ENCODE measurements at regions not wholly inside any gene's neighbourhood (a gene's known extent, or its start where the extent isn't known, plus 50 kb on each side); places are given as distances from the start of the nearest gene placed in this dataset.

DNA sequence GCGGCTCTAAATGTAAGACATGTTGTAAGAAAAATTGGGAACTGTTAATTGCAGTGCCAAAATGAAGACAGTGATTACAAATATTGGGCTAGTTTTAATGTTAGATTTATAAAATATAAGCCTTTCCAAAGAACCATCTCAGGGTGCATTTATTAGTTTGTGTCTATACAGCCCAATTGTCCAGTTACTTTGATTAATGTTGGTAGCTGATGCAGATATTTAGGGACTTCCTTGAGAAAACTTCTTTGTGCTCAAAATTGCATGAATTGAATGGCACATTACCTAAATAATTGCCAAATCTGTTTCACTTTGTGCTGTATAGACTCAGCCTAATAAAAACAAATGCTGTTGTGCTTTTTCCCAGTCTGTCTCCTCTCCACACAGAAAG is 83.7 kb downstream of the DAD1 start:
- peaks cover 6% of the 10 kb centered on the region for H3K4me1 Mint-ChIP-seq
- H3K27ac ChIP-seq (ENCODE audit: low read depth in 1 of 2, low read length in 2 of 2) = no peak overlapping the region
- H4K20me1 ChIP-seq (ENCODE audit: insufficient read depth, low read length) = no peaks in the 10 kb centered on the region
- 100% methylated on average over 1 of the region's 1 CpG for WGBS (ENCODE audit: insufficient coverage)
- no peaks in the 10 kb centered on the region for H3K27me3 ChIP-seq (ENCODE audit: control insufficient read depth in 2 of 2, insufficient read depth in 2 of 2, low read length in 2 of 2)
- H3K27ac Mint-ChIP-seq = no peak overlapping the region
- no peaks in the 10 kb centered on the region for H3K36me3 Mint-ChIP-seq
- H3K4me2 ChIP-seq (replicated peaks; ENCODE audit: extremely low read depth, low read length, poor library complexity, severe bottlenecking) = no peak overlapping the region
- no peak overlapping the region for H3K9ac ChIP-seq (ENCODE audit: insufficient read depth, low read length, poor library complexity, severe bottlenecking)
- TF ChIP-seq, protein P1, sequence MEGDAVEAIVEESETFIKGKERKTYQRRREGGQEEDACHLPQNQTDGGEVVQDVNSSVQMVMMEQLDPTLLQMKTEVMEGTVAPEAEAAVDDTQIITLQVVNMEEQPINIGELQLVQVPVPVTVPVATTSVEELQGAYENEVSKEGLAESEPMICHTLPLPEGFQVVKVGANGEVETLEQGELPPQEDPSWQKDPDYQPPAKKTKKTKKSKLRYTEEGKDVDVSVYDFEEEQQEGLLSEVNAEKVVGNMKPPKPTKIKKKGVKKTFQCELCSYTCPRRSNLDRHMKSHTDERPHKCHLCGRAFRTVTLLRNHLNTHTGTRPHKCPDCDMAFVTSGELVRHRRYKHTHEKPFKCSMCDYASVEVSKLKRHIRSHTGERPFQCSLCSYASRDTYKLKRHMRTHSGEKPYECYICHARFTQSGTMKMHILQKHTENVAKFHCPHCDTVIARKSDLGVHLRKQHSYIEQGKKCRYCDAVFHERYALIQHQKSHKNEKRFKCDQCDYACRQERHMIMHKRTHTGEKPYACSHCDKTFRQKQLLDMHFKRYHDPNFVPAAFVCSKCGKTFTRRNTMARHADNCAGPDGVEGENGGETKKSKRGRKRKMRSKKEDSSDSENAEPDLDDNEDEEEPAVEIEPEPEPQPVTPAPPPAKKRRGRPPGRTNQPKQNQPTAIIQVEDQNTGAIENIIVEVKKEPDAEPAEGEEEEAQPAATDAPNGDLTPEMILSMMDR (IDR thresholded peaks at IDR 0.05) = no peak
- no peaks in the 10 kb centered on the region for H3K27me3 Mint-ChIP-seq (ENCODE audit: low read depth in 3 of 3)
- H3K4me1 ChIP-seq (ENCODE audit: control insufficient read depth in 1 of 2, insufficient read depth in 2 of 2, low read length in 2 of 2) = no peaks in the 10 kb centered on the region
- H3K4me3 Mint-ChIP-seq = no peak overlapping the region
- DNase-seq = no peak
- no peaks in the 10 kb centered on the region for H3K9me3 ChIP-seq (replicated peaks in 1 of 2; ENCODE audit: control insufficient read depth in 1 of 2, insufficient read depth in 1 of 2, low read length in 2 of 2)
- no peak overlapping the region for H2AFZ ChIP-seq (ENCODE audit: insufficient read depth, low read depth, low read length, poor library complexity, severe bottlenecking)
- no peak overlapping the region for H3K4me3 ChIP-seq (replicated peaks in 1 of 3; ENCODE audit: low read depth in 2 of 3, low read length in 3 of 3)
- no peaks in the 10 kb centered on the region for H3K79me2 ChIP-seq (ENCODE audit: insufficient read depth, low read length)
- intact Hi-C loops (cut with micrococcal nuclease) = no loop called here
- no peaks in the 10 kb centered on the region for H3K9me3 Mint-ChIP-seq
- no peaks in the 10 kb centered on the region for H3K36me3 ChIP-seq (replicated peaks in 1 of 2; ENCODE audit: control insufficient read depth in 1 of 2, insufficient read depth in 2 of 2, low read length in 2 of 2)

DNA sequence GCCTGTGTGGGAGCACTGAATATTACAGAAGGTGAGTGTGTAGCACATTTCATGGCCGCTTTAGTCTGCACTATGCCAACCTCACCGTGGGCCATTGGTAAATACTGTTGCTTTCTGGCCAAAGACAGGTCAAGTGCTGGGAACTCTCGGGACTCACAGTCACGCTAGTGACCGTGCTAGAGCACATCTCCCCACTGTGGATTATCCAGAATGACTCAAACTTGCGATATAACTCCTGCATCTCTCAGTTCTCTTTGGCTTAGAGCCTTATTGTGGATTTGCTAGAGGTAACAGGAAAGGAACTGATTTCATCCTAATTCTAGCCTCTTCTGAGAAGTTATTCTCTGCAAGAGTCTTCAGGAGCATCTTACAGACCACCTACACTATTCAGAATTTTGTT is 86.5 kb downstream of the DAD1 start:
- DNase-seq = no peak
- Histone ChIP-seq H3K27me3 (ENCODE audit: control insufficient read depth in 2 of 2, insufficient read depth in 2 of 2, low read length in 2 of 2) (no peaks in the 10 kb centered on the region), H3K4me2 (replicated peaks; ENCODE audit: extremely low read depth, low read length, poor library complexity, severe bottlenecking) (no peak overlapping the region), H4K20me1 (ENCODE audit: insufficient read depth, low read length) (no peaks in the 10 kb centered on the region), H3K9ac (ENCODE audit: insufficient read depth, low read length, poor library complexity, severe bottlenecking) (no peak overlapping the region), H3K79me2 (ENCODE audit: insufficient read depth, low read length) (no peaks in the 10 kb centered on the region), H3K27ac (ENCODE audit: low read depth in 1 of 2, low read length in 2 of 2) (no peak overlapping the region), H2AFZ (ENCODE audit: insufficient read depth, low read depth, low read length, poor library complexity, severe bottlenecking) (no peak overlapping the region), H3K9me3 (replicated peaks in 1 of 2; ENCODE audit: control insufficient read depth in 1 of 2, insufficient read depth in 1 of 2, low read length in 2 of 2) (no peaks in the 10 kb centered on the region), H3K36me3 (replicated peaks in 1 of 2; ENCODE audit: control insufficient read depth in 1 of 2, insufficient read depth in 2 of 2, low read length in 2 of 2) (no peaks in the 10 kb centered on the region), H3K4me3 (replicated peaks in 1 of 3; ENCODE audit: low read depth in 2 of 3, low read length in 3 of 3) (no peak overlapping the region), H3K4me1 (ENCODE audit: control insufficient read depth in 1 of 2, insufficient read depth in 2 of 2, low read length in 2 of 2) (no peaks in the 10 kb centered on the region)
- TF ChIP-seq, protein P1 (IDR thresholded peaks at IDR 0.05) = no peak
- Mint-ChIP-seq H3K4me1 (no peaks in the 10 kb centered on the region), H3K36me3 (no peaks in the 10 kb centered on the region), H3K4me3 (no peak overlapping the region), H3K9me3 (peaks cover 0 to 3% (median 0%) of the 10 kb centered on the region in 7 donors), H3K27me3 (ENCODE audit: low read depth in 3 of 3) (no peaks in the 10 kb centered on the region), H3K27ac (no peak overlapping the region)
- intact Hi-C loops (cut with micrococcal nuclease) = no loop called here
- 94% methylated on average over 5 of the region's 6 CpGs for WGBS (ENCODE audit: insufficient coverage)

All from CD14-positive monocyte (primary cell).